Breast epithelium (tissue), 3 donors: ENCODE measurements at regions not wholly inside any gene's neighbourhood (a gene's known extent, or its start where the extent isn't known, plus 50 kb on each side); places are given as distances from the start of the nearest gene placed in this dataset.

Experiments used
- POLR2A ChIP-seq: fragments of 450-650 bp; IDR thresholded peaks from one replicate; pipeline ENCODE4 v1.6.1; 2016; ENCODE audit warnings: antibody characterized with exemption, mild to moderate bottlenecking, moderate library complexity
- POLR2AphosphoS5 ChIP-seq, 3 donors: sonication (generic); formaldehyde crosslinking; IDR thresholded peaks; one replicate each; pipeline ENCODE4 v1.6.1; 2017; ENCODE audit warnings: antibody characterized with exemption in 3 of 3
- TF ChIP-seq, protein P1 (sequence below), 3 donors: fragments of 450-650 bp; IDR thresholded peaks; one replicate each; pipeline ENCODE4 v1.5.1; 2016 to 2017; ENCODE audit warnings: antibody characterized with exemption in 3 of 3, mild to moderate bottlenecking in 3 of 3, moderate library complexity in 3 of 3

DNA sequence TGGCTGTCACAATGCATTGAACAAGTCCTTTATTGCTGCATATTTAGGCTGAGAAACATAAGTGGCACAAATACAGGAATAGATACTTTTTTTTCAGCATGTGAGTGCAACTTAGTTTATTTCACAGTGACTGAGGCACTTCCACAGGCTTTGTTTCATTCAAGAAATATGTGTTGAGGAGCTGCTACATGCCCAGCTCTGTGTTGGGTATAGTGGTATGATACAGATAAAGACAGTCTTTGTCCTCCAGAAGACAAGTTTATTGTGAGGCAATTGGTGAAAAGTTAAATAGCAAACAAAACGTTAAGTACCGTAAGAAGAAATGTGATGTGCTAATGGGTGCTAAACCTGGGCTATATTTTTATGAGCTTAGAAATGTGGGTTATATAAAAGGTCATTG, 186.4 kb downstream of the SPRY1 start:
- TF ChIP-seq, protein P1, sequence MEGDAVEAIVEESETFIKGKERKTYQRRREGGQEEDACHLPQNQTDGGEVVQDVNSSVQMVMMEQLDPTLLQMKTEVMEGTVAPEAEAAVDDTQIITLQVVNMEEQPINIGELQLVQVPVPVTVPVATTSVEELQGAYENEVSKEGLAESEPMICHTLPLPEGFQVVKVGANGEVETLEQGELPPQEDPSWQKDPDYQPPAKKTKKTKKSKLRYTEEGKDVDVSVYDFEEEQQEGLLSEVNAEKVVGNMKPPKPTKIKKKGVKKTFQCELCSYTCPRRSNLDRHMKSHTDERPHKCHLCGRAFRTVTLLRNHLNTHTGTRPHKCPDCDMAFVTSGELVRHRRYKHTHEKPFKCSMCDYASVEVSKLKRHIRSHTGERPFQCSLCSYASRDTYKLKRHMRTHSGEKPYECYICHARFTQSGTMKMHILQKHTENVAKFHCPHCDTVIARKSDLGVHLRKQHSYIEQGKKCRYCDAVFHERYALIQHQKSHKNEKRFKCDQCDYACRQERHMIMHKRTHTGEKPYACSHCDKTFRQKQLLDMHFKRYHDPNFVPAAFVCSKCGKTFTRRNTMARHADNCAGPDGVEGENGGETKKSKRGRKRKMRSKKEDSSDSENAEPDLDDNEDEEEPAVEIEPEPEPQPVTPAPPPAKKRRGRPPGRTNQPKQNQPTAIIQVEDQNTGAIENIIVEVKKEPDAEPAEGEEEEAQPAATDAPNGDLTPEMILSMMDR (IDR thresholded peaks at IDR 0.05), result no peak
- TF ChIP-seq POLR2AphosphoS5 (IDR thresholded peaks at IDR 0.05) (no peak), POLR2A (no peak)
